ENCODE measurements at regions not wholly inside any gene's neighbourhood (a gene's known extent, or its start where the extent isn't known, plus 50 kb on each side); places are given as distances from the start of the nearest gene placed in this dataset.
"Not testable (repeated sequence)": the region's sequence is repeated elsewhere in the genome, so short reads cannot be mapped to it uniquely, and the experiment has no call there.

GRCh38 chr20:56764671-56765070 lies 135.6 kb downstream of the TFAP2C start:
- Mint-ChIP-seq H3K36me3 (ENCODE audit: low read depth) (no peaks in the 10 kb centered on the region), H3K4me1 (no peaks in the 10 kb centered on the region), H3K27ac (no peak overlapping the region), H3K27me3 (no peaks in the 10 kb centered on the region), H3K4me3 (peak overlapping the region; percentile 0)
- DNase-seq (no peak), ATAC-seq (no peak)
- H3K9me3 ChIP-seq (ENCODE audit: control insufficient read depth, low read length, poor library complexity, severe bottlenecking), result no peaks in the 10 kb centered on the region

GRCh38 chr20:56765172-56766073 lies 136.3 kb downstream of the TFAP2C start:
- no peaks in the 10 kb centered on the region for H3K9me3 ChIP-seq (ENCODE audit: control insufficient read depth, low read length, poor library complexity, severe bottlenecking)
- Mint-ChIP-seq H3K27ac (no peak overlapping the region), H3K4me3 (no peak overlapping the region), H3K4me1 (no peaks in the 10 kb centered on the region), H3K27me3 (no peaks in the 10 kb centered on the region), H3K36me3 (ENCODE audit: low read depth) (no peaks in the 10 kb centered on the region)
- ATAC-seq, result no peak
- no peak for DNase-seq

DNA sequence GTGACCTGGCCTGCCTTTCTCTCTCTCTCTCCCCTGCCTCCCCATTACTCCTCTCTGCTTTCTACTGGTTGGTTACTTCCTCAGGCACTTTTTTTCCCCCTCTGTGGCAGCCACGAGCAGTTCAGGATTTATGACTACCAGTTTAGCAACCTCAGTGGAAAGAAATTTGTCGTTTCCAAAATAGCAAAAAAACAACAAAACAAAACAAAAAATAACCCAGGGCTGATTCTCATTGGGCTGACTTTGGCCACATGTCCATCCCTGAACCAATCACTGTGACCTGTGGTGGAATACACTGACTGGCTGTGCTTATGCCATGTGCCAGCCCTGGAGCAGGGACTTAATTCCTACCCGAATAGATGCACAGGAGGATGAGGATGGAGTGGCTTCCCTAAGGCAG lies 137.4 kb downstream of the TFAP2C start:
- no peak overlapping the region for H3K27ac Mint-ChIP-seq
- H3K9me3 ChIP-seq (ENCODE audit: control insufficient read depth, low read length, poor library complexity, severe bottlenecking), result no peaks in the 10 kb centered on the region
- H3K4me1 Mint-ChIP-seq, result no peaks in the 10 kb centered on the region
- no peaks in the 10 kb centered on the region for H3K36me3 Mint-ChIP-seq (ENCODE audit: low read depth)
- no peak overlapping the region for H3K4me3 Mint-ChIP-seq
- ATAC-seq (no peak), DNase-seq (no peak)
- H3K27me3 Mint-ChIP-seq, result no peaks in the 10 kb centered on the region

GRCh38 chr20:56769921-56770600 lies 141.0 kb downstream of the TFAP2C start:
- H3K27me3 Mint-ChIP-seq, result peaks cover 7% of the 10 kb centered on the region
- no peak overlapping the region for H3K4me3 Mint-ChIP-seq
- H3K4me1 Mint-ChIP-seq, result no peaks in the 10 kb centered on the region
- H3K36me3 Mint-ChIP-seq (ENCODE audit: low read depth), result no peaks in the 10 kb centered on the region
- no peaks in the 10 kb centered on the region for H3K9me3 ChIP-seq (ENCODE audit: control insufficient read depth, low read length, poor library complexity, severe bottlenecking)
- no peak for DNase-seq
- ATAC-seq, result no peak
- H3K27ac Mint-ChIP-seq, result no peak overlapping the region

DNA sequence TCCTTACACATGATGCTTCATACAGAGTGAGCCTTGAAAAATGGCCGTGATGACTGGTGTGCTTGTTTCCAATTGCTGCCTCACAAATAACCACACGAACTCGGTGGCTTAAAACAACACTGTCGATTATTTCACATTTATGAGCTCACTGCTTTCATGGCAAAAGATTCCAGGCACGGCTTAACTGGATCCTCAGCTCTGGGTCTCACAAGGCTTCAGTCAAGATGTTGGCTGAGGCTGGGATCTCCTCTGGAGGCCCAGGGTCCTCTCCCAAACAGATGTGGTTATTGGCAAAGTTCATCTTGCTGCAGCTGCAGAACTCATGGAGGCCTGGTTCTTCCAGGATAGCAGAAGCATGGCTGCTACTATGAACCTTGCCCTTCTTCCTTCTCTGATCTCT lies 144.6 kb downstream of the TFAP2C start:
- DNase-seq (no peak), ATAC-seq (no peak)
- Mint-ChIP-seq H3K27me3 (peaks cover 16% of the 10 kb centered on the region), H3K27ac (no peak overlapping the region), H3K4me3 (no peak overlapping the region), H3K36me3 (ENCODE audit: low read depth) (no peaks in the 10 kb centered on the region), H3K4me1 (no peaks in the 10 kb centered on the region)
- no peaks in the 10 kb centered on the region for H3K9me3 ChIP-seq (ENCODE audit: control insufficient read depth, low read length, poor library complexity, severe bottlenecking)

DNA sequence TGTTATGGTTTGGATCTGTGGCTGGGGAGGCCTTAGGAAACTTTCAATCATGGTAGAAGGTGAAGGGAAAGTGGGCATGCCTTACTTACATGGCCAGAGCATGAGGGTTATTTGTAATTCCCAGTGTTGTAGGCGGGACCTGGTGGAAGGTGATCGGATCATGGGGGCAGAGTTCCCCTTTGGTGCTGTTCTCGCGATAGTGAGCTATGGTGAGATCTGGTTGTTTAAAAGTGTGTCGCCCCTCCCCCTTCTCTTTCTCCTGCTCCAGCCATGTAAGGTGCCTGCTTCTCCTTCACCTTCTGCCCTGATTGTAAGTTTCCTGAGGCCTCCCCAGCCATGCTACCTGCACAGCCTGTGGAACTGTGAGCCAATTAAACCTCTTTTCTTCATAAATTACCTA lies 145.8 kb downstream of the TFAP2C start:
- H3K27ac Mint-ChIP-seq, result no peak overlapping the region
- no peak overlapping the region for H3K4me3 Mint-ChIP-seq
- H3K27me3 Mint-ChIP-seq, result peaks cover 24% of the 10 kb centered on the region

DNA sequence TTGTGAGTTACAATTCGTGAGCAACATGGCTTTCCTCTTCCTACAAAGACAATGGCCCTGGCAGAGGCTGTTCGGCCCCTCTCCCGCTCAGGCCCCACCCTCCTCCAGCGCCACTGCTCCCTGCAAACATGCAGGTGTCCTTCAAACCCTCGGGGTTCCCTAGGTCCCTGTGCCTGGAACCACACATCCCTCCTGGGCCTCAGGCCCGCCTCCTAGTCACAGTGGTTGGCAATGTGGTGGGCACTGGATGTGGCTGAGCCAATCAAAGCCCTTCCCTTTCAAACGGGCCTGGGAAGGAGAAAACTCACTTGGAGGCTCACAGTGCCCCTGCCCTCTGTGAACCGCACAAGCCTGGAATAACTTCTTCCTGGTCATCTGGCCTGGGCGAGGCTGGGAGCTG lies 147.2 kb downstream of the TFAP2C start:
- no peak for DNase-seq
- Mint-ChIP-seq H3K4me1 (no peaks in the 10 kb centered on the region), H3K36me3 (ENCODE audit: low read depth) (no peaks in the 10 kb centered on the region), H3K27me3 (peaks cover 33% of the 10 kb centered on the region), H3K27ac (no peak overlapping the region), H3K4me3 (no peak overlapping the region)
- H3K9me3 ChIP-seq (ENCODE audit: control insufficient read depth, low read length, poor library complexity, severe bottlenecking), result no peaks in the 10 kb centered on the region
- ATAC-seq, result no peak

More for the DNA sequence above, 145.8 kb downstream of the TFAP2C start:
- H3K9me3 ChIP-seq (ENCODE audit: control insufficient read depth, low read length, poor library complexity, severe bottlenecking), result no peaks in the 10 kb centered on the region
- no peaks in the 10 kb centered on the region for H3K36me3 Mint-ChIP-seq (ENCODE audit: low read depth)
- H3K4me1 Mint-ChIP-seq, result no peaks in the 10 kb centered on the region
- ATAC-seq (no peak), DNase-seq (no peak)

DNA sequence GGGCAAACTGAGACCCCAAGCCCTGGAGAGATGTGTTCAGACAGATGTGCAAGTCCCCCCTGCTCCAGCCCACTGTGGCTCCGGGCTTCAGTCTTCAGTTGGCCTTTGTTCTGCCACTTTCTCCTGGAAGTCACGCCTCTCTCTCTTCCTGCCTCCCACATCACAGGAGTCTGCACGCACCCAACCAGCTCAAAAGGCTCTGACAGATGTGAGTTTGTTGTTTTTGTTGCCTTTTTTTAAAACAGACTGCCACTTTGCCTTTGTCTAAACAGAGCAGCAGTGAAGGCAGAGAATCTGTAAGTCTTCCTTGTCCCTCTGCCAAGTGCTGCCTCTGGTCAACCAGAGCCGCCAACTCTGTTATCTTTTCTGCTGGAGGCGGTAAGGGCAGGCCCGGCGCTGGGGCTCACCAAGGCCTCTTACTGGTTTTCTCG lies 149.7 kb downstream of the TFAP2C start:
- DNase-seq (no peak), ATAC-seq (no peak)
- no peak overlapping the region for H3K27ac Mint-ChIP-seq
- no peaks in the 10 kb centered on the region for H3K9me3 ChIP-seq (ENCODE audit: control insufficient read depth, low read length, poor library complexity, severe bottlenecking)
- peaks cover 3% of the 10 kb centered on the region for H3K36me3 Mint-ChIP-seq (ENCODE audit: low read depth)
- peak overlapping the region; percentile 8 for H3K4me3 Mint-ChIP-seq
- H3K4me1 Mint-ChIP-seq, result no peaks in the 10 kb centered on the region
- H3K27me3 Mint-ChIP-seq, result peaks cover 37% of the 10 kb centered on the region

DNA sequence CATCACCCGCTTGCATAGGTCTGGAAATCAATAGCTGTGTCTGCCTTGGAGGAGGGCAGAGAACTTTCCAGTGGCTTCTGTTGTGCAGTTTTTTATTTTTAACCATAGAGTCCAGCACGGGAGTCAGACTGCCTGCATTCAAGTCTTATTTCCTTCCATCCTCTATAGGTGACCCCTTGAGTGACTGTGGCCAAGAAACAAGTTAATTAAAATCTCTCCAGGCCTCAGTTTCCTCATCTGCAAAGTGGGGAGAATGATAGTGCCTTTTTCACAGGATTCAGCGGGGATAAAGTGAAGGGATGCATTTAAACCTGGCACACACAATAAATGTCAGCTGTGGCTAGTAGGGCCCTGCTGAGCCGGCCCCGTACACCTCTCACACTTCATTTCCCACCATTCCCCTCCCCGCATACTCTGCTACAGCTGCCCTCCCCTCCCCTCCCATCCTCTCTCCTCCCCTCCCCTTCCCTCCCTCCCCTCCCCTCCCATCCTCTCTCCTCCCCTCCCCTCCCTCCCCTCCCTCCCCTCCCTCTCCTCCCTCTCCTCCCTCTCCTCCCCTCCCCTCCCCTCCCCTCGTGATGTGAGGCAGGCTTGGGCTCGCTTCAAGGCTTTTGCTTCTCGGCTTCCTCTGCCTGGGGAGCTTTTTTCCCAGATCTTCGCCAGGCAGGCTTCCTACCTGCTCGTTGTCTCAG lies 150.5 kb downstream of the TFAP2C start:
- Mint-ChIP-seq H3K4me3 (no peak overlapping the region), H3K27me3 (peaks cover 37% of the 10 kb centered on the region), H3K36me3 (ENCODE audit: low read depth) (peaks cover 3% of the 10 kb centered on the region), H3K27ac (no peak overlapping the region), H3K4me1 (no peaks in the 10 kb centered on the region)
- H3K9me3 ChIP-seq (ENCODE audit: control insufficient read depth, low read length, poor library complexity, severe bottlenecking), result no peaks in the 10 kb centered on the region
- ATAC-seq, result no peak
- no peak for DNase-seq

GRCh38 chr20:56780266-56780665 lies 151.2 kb downstream of the TFAP2C start:
- Mint-ChIP-seq H3K36me3 (ENCODE audit: low read depth) (peaks cover 3% of the 10 kb centered on the region), H3K27ac (no peak overlapping the region), H3K4me1 (no peaks in the 10 kb centered on the region), H3K27me3 (peaks cover 37% of the 10 kb centered on the region), H3K4me3 (no peak overlapping the region)
- DNase-seq (no peak), ATAC-seq (no peak)
- H3K9me3 ChIP-seq (ENCODE audit: control insufficient read depth, low read length, poor library complexity, severe bottlenecking), result no peaks in the 10 kb centered on the region

- H3K36me3 Mint-ChIP-seq (ENCODE audit: low read depth), result peaks cover 3% of the 10 kb centered on the region
- ATAC-seq (no peak), DNase-seq (no peak)
- no peaks in the 10 kb centered on the region for H3K4me1 Mint-ChIP-seq
- no peaks in the 10 kb centered on the region for H3K9me3 ChIP-seq (ENCODE audit: control insufficient read depth, low read length, poor library complexity, severe bottlenecking)
- peaks cover 37% of the 10 kb centered on the region for H3K27me3 Mint-ChIP-seq
- H3K4me3 Mint-ChIP-seq, result no peak overlapping the region
- no peak overlapping the region for H3K27ac Mint-ChIP-seq
These were observed 152.1 kb downstream of the TFAP2C start for GRCh38 chr20:56781108-56781739.

- not testable (repeated sequence) for H3K27ac Mint-ChIP-seq; H3K36me3 Mint-ChIP-seq (ENCODE audit: low read depth); H3K9me3 ChIP-seq (ENCODE audit: control insufficient read depth, low read length, poor library complexity, severe bottlenecking); H3K4me3 Mint-ChIP-seq; DNase-seq; H3K4me1 Mint-ChIP-seq; ATAC-seq
- peaks cover 37% of the 10 kb centered on the region for H3K27me3 Mint-ChIP-seq
These were observed 153.0 kb downstream of the TFAP2C start for GRCh38 chr20:56781987-56782560.

DNA sequence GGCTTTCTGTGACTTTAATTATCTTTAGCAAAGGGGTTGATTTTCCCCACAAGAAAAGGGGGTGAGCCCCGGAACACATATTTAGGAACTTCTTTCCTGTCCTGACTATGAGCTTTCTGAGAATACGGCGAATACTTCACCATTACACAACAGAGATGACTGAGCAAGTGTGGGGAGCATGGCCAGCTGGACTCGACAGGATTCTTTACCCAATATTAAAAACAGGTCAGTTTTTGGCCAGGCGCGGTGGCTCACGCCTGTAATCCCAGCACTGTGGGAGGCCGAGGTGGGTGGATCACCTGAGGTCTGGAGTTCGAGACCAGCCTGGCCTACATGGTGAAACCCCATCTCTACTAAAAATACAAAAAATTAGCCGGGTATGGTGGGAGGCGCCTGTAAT lies 153.7 kb downstream of the TFAP2C start:
- not testable (repeated sequence) for H3K4me3 Mint-ChIP-seq; DNase-seq; H3K9me3 ChIP-seq (ENCODE audit: control insufficient read depth, low read length, poor library complexity, severe bottlenecking); H3K36me3 Mint-ChIP-seq (ENCODE audit: low read depth); H3K4me1 Mint-ChIP-seq; ATAC-seq; H3K27ac Mint-ChIP-seq
- peaks cover 39% of the 10 kb centered on the region for H3K27me3 Mint-ChIP-seq

Measured in T-helper 17 cell (primary cell).